Activated B cell treated with CpG ODN at 0.5 μM for 24 hours (primary cell): ENCODE measurements at regions not wholly inside any gene's neighbourhood (a gene's known extent, or its start where the extent isn't known, plus 50 kb on each side); places are given as distances from the start of the nearest gene placed in this dataset.

ENCODE experiments used
- ATAC-seq: fragments of 200-7000 bp; cut with Tn5 transposase; one replicate; pipeline ENCODE4 v1.10.0; 2021; ENCODE audit warnings: low read depth, mild to moderate bottlenecking, moderate library complexity
- CTCF ChIA-PET: fragments of 350-600 bp; sonication (Branson Sonifier 250); formaldehyde crosslinking; loops from one replicate; lab custom pipeline; 2021; ENCODE audit warnings: antibody characterized with exemption; lab: Charles Lee
- POLR2A ChIA-PET: fragments of 350-600 bp; sonication (Branson Sonifier 250); formaldehyde crosslinking; loops from one replicate; lab custom pipeline; 2021; ENCODE audit warnings: antibody characterized with exemption; lab: Charles Lee
- DNase-seq: peaks from one replicate; pipeline ENCODE4 v3.0.0; 2022
- H3K27ac Mint-ChIP-seq: one replicate; pipeline ENCODE4 v1.8.0; 2020; ENCODE audit warnings: mixed read lengths
- H3K27me3 Mint-ChIP-seq: one replicate; pipeline ENCODE4 v1.8.0; 2021; ENCODE audit warnings: mixed read lengths
- H3K36me3 Mint-ChIP-seq: one replicate; pipeline ENCODE4 v1.8.0; 2021; ENCODE audit warnings: low read depth, mixed read lengths
- H3K4me1 Mint-ChIP-seq: one replicate; pipeline ENCODE4 v1.8.0; 2021; ENCODE audit warnings: mixed read lengths
- H3K4me3 Mint-ChIP-seq: one replicate; pipeline ENCODE4 v1.8.0; 2020; ENCODE audit warnings: mild to moderate bottlenecking, mixed read lengths
- H3K9me3 Mint-ChIP-seq: one replicate; pipeline ENCODE4 v1.8.0; 2020; ENCODE audit warnings: mixed read lengths
- CTCF ChIP-seq: fragments of 200-600 bp; IDR thresholded peaks from one replicate; pipeline ENCODE4 v1.8.0; 2022; ENCODE audit warnings: antibody characterized with exemption, mild to moderate bottlenecking
- intact Hi-C: fragments of 100-400 bp; cut with micrococcal nuclease; formaldehyde crosslinking; loops from one replicate; pipeline ENCODE4 v1.15.1; 2024

- H3K4me3 Mint-ChIP-seq = no peak overlapping the region
- intact Hi-C loops = no loop called here
- ATAC-seq (no peak), DNase-seq (no peak)
- H3K36me3 Mint-ChIP-seq = no peaks in the 10 kb centered on the region
- no peak overlapping the region for H3K27ac Mint-ChIP-seq
- H3K4me1 Mint-ChIP-seq = no peaks in the 10 kb centered on the region
- ChIA-PET CTCF (no interaction called here), POLR2A (no interaction called here)
- no peak for TF ChIP-seq CTCF
- H3K9me3 Mint-ChIP-seq = no peaks in the 10 kb centered on the region
- no peaks in the 10 kb centered on the region for H3K27me3 Mint-ChIP-seq
These were observed 146.1 kb upstream of the TMCO5A start for GRCh38 chr15:37788330-37788729.

- no peaks in the 10 kb centered on the region for H3K9me3 Mint-ChIP-seq
- ChIA-PET POLR2A (no interaction called here), CTCF (no interaction called here)
- ATAC-seq = no peak
- H3K27me3 Mint-ChIP-seq = no peaks in the 10 kb centered on the region
- TF ChIP-seq CTCF = no peak
- DNase-seq = no peak
- no peak overlapping the region for H3K27ac Mint-ChIP-seq
- no peaks in the 10 kb centered on the region for H3K4me1 Mint-ChIP-seq
- no peaks in the 10 kb centered on the region for H3K36me3 Mint-ChIP-seq
- intact Hi-C loops = no loop called here
- no peak overlapping the region for H3K4me3 Mint-ChIP-seq
These were observed 145.6 kb upstream of the TMCO5A start for GRCh38 chr15:37788767-37789396.

- Mint-ChIP-seq H3K36me3 (no peaks in the 10 kb centered on the region), H3K27ac (no peak overlapping the region), H3K4me1 (no peaks in the 10 kb centered on the region), H3K9me3 (no peaks in the 10 kb centered on the region), H3K4me3 (no peak overlapping the region), H3K27me3 (no peaks in the 10 kb centered on the region)
- ChIA-PET POLR2A (no interaction called here), CTCF (no interaction called here)
- ATAC-seq = no peak
- intact Hi-C loops = no loop called here
- no peak for DNase-seq
- no peak for TF ChIP-seq CTCF
These were observed 145.0 kb upstream of the TMCO5A start for GRCh38 chr15:37789397-37789786.

- Mint-ChIP-seq H3K27ac (no peak overlapping the region), H3K9me3 (no peaks in the 10 kb centered on the region), H3K27me3 (no peaks in the 10 kb centered on the region), H3K4me1 (no peaks in the 10 kb centered on the region), H3K36me3 (no peaks in the 10 kb centered on the region), H3K4me3 (no peak overlapping the region)
- ATAC-seq = no peak
- no peak for DNase-seq
- TF ChIP-seq CTCF = no peak
- ChIA-PET CTCF (no interaction called here), POLR2A (no interaction called here)
- intact Hi-C loops = no loop called here
These were observed 144.6 kb upstream of the TMCO5A start for GRCh38 chr15:37789881-37790280.

- ChIA-PET CTCF (no interaction called here), POLR2A (no interaction called here)
- no peak for ATAC-seq
- Mint-ChIP-seq H3K27ac (no peak overlapping the region), H3K4me1 (no peaks in the 10 kb centered on the region), H3K9me3 (peaks cover 2% of the 10 kb centered on the region), H3K4me3 (no peak overlapping the region), H3K36me3 (no peaks in the 10 kb centered on the region), H3K27me3 (no peaks in the 10 kb centered on the region)
- no peak for TF ChIP-seq CTCF
- intact Hi-C loops = no loop called here
- DNase-seq = no peak
These were observed 142.7 kb upstream of the TMCO5A start for GRCh38 chr15:37791693-37792092.
